Stimulated activated memory B cell treated with anti-CD40 and anti-IgM and Interleukin-4, amounts not matched to agents 10 μg/mL and 1 μg/mL and 100 μg/mL, for 72 hours (primary cell): ENCODE measurements at regions not wholly inside any gene's neighbourhood (a gene's known extent, or its start where the extent isn't known, plus 50 kb on each side); places are given as distances from the start of the nearest gene placed in this dataset.
"Not testable (repeated sequence)": the region's sequence is repeated elsewhere in the genome, so short reads cannot be mapped to it uniquely, and the experiment has no call there.

ENCODE experiments used
- ATAC-seq: fragments of 150-1000 bp; cut with Tn5 transposase; 2 replicates; pipeline ENCODE4 v1.10.0; 2021
- H3K27ac Mint-ChIP-seq: one replicate; pipeline ENCODE4 v1.8.0; 2022; ENCODE audit warnings: mild to moderate bottlenecking, mixed read lengths
- H3K27me3 Mint-ChIP-seq: one replicate; pipeline ENCODE4 v1.8.0; 2022; ENCODE audit warnings: mixed read lengths
- H3K36me3 Mint-ChIP-seq: one replicate; pipeline ENCODE4 v1.8.0; 2022; ENCODE audit warnings: mixed read lengths
- H3K4me1 Mint-ChIP-seq: one replicate; pipeline ENCODE4 v1.8.0; 2022; ENCODE audit warnings: mixed read lengths
- H3K4me3 Mint-ChIP-seq: one replicate; pipeline ENCODE4 v1.8.0; 2022; ENCODE audit warnings: mild to moderate bottlenecking, moderate library complexity, mixed read lengths
- H3K9me3 Mint-ChIP-seq: one replicate; pipeline ENCODE4 v1.8.0; 2022; ENCODE audit warnings: mixed read lengths

- peaks cover 25% of the 10 kb centered on the region for H3K4me1 Mint-ChIP-seq
- no peaks in the 10 kb centered on the region for H3K36me3 Mint-ChIP-seq
- peak overlapping the region; percentile 55 for H3K27ac Mint-ChIP-seq
- H3K9me3 Mint-ChIP-seq = no peaks in the 10 kb centered on the region
- H3K27me3 Mint-ChIP-seq = peaks cover 43% of the 10 kb centered on the region
- no peak for ATAC-seq
- peak overlapping the region; percentile 79 for H3K4me3 Mint-ChIP-seq
These were observed 134.7 kb downstream of the KCNJ12 start for GRCh38 chr17:21510686-21511362.

GRCh38 chr17:21511363-21512195 is 135.4 kb downstream of the KCNJ12 start:
- Mint-ChIP-seq H3K4me3 (peak overlapping the region; percentile 79), H3K27me3 (peaks cover 43% of the 10 kb centered on the region), H3K4me1 (peaks cover 25% of the 10 kb centered on the region), H3K27ac (peak overlapping the region; percentile 55), H3K9me3 (no peaks in the 10 kb centered on the region), H3K36me3 (no peaks in the 10 kb centered on the region)
- ATAC-seq = peak; percentile 82

DNA sequence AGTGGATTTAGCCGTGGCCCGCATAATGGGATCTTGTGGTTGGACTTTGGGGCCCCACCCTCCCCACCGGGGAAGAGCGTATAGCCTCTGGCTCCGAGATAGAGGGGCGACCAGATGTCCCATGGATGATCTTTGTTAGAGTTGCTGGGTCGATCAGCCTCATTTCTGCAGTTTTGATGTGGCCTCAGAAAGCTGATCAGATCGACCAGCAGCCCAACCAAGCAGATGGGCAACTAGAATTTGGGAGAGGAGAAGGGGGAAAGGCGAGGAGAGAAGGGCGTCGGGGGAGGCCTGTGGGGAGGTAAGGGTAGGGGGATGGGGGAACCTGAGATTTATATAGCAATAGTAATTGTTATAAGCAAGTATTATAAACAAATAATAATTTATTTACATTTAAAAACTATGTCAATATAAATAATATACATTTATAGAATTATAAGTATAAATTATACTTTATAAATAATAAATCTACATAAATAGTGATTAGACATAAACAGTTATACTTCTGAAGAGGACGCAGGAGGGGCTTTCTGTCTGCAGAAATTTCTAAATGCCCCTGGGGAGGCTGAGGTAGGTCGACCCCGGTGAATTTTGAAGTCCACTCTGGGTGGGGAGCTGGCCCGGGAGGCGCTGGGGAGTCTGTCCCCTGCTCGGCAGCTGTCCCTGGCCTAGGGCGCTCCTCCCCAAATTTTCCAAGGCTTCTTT is 136.3 kb downstream of the KCNJ12 start:
- Mint-ChIP-seq H3K4me1 (peaks cover 25% of the 10 kb centered on the region), H3K4me3 (peak overlapping the region; percentile 68), H3K27ac (no peak overlapping the region), H3K36me3 (no peaks in the 10 kb centered on the region), H3K9me3 (no peaks in the 10 kb centered on the region), H3K27me3 (peaks cover 43% of the 10 kb centered on the region)
- no peak for ATAC-seq

DNA sequence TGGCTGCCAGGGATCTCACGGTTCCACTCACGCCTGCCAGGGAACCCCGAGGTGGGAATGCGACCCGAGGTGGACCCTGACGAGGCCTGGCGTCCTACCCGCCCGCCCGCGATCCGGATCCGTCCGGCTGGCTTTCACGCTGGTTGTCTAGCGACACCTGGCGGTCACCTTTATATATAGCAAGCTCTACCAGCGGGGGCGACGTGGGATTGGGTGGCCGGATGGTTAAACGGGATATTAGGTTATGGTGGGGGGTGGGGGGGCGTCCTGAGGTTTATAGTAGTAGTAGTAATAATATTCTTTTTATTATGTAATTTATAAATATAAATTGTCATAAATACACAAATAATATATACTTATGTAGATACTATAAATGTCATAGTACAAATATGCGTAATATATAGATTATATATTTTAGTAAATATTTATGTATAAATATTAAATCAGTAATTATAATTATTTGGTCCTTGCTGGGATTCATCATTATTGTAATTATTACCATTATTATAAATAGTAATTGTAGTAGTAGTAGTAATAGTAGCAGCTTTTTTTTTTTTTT is 136.9 kb downstream of the KCNJ12 start:
- Mint-ChIP-seq H3K4me3 (peak overlapping the region; percentile 68), H3K27ac (no peak overlapping the region), H3K9me3 (no peaks in the 10 kb centered on the region), H3K4me1 (peaks cover 19% of the 10 kb centered on the region), H3K36me3 (no peaks in the 10 kb centered on the region), H3K27me3 (peaks cover 43% of the 10 kb centered on the region)
- ATAC-seq = peak; percentile 76

GRCh38 chr17:21514567-21514966 is 138.4 kb downstream of the KCNJ12 start:
- H3K4me1 Mint-ChIP-seq = peaks cover 19% of the 10 kb centered on the region
- peaks cover 45% of the 10 kb centered on the region for H3K27me3 Mint-ChIP-seq
- H3K27ac Mint-ChIP-seq, H3K9me3 Mint-ChIP-seq, H3K4me3 Mint-ChIP-seq, ATAC-seq, H3K36me3 Mint-ChIP-seq: not testable (repeated sequence)

- Mint-ChIP-seq H3K27me3 (peaks cover 34% of the 10 kb centered on the region), H3K4me3 (no peak overlapping the region), H3K4me1 (no peaks in the 10 kb centered on the region), H3K9me3 (no peaks in the 10 kb centered on the region), H3K36me3 (no peaks in the 10 kb centered on the region), H3K27ac (no peak overlapping the region)
- no peak for ATAC-seq
These were observed 141.6 kb downstream of the KCNJ12 start for GRCh38 chr17:21517538-21518293.

DNA sequence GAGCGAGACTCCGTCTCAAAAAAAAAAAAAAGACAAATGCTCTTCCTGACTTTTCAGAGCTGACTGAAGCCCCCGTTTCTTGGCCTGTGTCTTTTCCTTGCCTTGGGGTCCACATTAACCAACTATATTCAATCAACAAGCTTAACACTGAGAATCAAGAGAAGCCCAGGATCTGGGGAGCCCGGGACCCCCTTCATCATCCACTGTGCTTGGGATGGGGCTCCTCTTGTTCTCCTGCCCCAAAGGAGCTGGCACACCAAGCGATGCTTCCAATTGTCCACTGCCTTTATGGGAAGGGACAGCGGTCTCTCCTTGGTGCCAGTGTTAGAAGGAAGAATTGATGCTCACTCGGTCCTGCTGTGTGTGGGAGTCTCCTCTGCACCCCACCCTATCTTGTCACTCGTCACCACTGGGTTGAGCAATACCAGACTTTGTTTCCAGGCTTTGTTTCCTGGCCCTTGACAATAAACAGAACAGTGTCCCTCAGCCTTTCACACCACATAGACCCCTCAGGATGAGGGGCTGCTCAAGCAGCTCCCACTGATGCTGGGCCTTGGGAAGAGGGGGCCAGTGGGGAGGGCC is 146.7 kb downstream of the KCNJ12 start:
- no peak overlapping the region for H3K4me3 Mint-ChIP-seq
- no peaks in the 10 kb centered on the region for H3K36me3 Mint-ChIP-seq
- H3K27me3 Mint-ChIP-seq = peaks cover 25% of the 10 kb centered on the region
- no peak overlapping the region for H3K27ac Mint-ChIP-seq
- no peaks in the 10 kb centered on the region for H3K9me3 Mint-ChIP-seq
- no peak for ATAC-seq
- H3K4me1 Mint-ChIP-seq = no peaks in the 10 kb centered on the region

GRCh38 chr17:21523497-21524210 is 147.5 kb downstream of the KCNJ12 start:
- H3K27ac Mint-ChIP-seq = no peak overlapping the region
- no peak for ATAC-seq

GRCh38 chr17:21524211-21524591 is 148.0 kb downstream of the KCNJ12 start:
- Mint-ChIP-seq H3K27me3 (peaks cover 16% of the 10 kb centered on the region), H3K27ac (no peak overlapping the region), H3K4me3 (no peak overlapping the region), H3K4me1 (no peaks in the 10 kb centered on the region), H3K36me3 (no peaks in the 10 kb centered on the region), H3K9me3 (no peaks in the 10 kb centered on the region)
- ATAC-seq = no peak

More at GRCh38 chr17:21523497-21524210, 147.5 kb downstream of the KCNJ12 start:
- Mint-ChIP-seq H3K27me3 (peaks cover 22% of the 10 kb centered on the region), H3K4me3 (no peak overlapping the region), H3K4me1 (no peaks in the 10 kb centered on the region), H3K36me3 (no peaks in the 10 kb centered on the region), H3K9me3 (no peaks in the 10 kb centered on the region)

DNA sequence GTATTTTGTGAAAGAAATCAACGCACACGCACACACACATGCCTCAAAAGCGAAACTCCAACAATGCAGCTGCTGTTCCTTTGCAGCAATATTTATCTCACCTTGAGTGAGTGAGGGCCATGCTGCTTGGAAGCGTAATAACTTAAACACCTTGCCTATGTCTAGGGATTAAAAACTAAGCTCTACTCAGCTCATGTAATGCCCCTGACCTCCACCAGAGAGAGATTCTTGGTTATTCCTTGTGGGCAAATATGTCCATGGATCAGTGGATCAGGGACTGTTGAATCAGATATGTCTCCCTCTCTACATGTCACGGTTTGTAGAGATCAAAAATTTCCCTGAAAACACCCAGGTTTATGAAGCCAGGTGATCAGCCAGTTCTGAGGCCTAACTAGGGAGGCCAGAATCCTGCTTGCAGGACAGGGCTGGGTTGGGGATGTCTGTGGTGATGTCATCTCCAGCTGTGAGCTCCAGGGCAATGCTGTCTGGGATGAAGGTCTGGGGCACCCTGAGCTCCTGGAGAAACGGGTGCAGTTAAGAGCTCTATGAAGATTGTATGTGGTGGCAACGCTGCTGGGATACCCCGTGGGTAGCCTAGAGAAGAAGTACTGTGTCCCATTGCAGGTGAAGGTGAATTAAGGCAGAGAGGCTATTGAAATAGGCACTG is 149.4 kb downstream of the KCNJ12 start:
- no peaks in the 10 kb centered on the region for H3K4me1 Mint-ChIP-seq
- no peak overlapping the region for H3K27ac Mint-ChIP-seq
- H3K27me3 Mint-ChIP-seq = peaks cover 16% of the 10 kb centered on the region
- no peak for ATAC-seq
- H3K4me3 Mint-ChIP-seq = no peak overlapping the region
- H3K36me3 Mint-ChIP-seq = no peaks in the 10 kb centered on the region
- no peaks in the 10 kb centered on the region for H3K9me3 Mint-ChIP-seq

GRCh38 chr17:21528031-21528695 is 152.0 kb downstream of the KCNJ12 start:
- ATAC-seq = no peak
- peaks cover 5% of the 10 kb centered on the region for H3K36me3 Mint-ChIP-seq
- no peaks in the 10 kb centered on the region for H3K27me3 Mint-ChIP-seq
- H3K4me3 Mint-ChIP-seq = no peak overlapping the region
- H3K9me3 Mint-ChIP-seq = no peaks in the 10 kb centered on the region
- no peaks in the 10 kb centered on the region for H3K4me1 Mint-ChIP-seq
- no peak overlapping the region for H3K27ac Mint-ChIP-seq

DNA sequence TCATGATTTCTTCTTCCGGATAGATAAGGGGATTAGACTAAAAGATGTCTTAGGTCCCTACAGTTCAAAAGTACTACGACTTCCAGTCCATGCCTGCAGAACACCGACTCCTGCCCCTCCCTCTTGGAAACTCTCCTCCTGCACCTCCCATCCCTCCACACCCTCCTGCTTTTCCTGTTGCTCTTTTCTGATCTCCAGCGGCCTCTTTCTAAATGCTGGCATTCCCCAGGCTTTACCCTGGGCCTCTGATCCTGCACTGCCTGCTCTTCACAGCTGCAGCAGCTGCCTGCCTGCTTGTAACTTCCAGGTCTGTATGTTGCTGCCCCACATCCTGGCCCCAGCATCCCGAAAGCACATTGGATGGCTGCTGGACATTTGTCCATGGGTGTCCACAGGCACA is 154.2 kb downstream of the KCNJ12 start:
- Mint-ChIP-seq H3K9me3 (no peaks in the 10 kb centered on the region), H3K4me3 (no peak overlapping the region), H3K36me3 (peaks cover 20% of the 10 kb centered on the region), H3K27ac (no peak overlapping the region), H3K4me1 (no peaks in the 10 kb centered on the region), H3K27me3 (no peaks in the 10 kb centered on the region)
- ATAC-seq = no peak

DNA sequence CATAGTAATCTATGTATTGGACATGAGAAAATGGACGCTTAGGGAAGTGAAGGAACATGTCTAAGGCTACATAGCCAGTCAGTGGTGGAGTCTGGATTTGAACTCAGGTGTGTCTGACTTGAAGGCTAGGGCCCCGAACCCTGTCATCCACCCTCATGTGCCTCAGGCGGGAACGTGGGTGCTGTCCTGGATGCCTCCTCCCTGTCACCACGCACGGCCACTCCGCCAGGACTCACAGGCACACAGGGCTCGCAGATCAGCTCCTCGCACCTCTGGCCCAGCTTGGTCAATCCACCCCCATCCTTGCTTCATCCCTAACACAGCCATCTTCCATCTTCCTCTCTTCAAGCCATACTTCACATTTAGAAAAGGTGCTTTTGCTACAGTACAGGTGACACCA is 154.7 kb downstream of the KCNJ12 start:
- no peak overlapping the region for H3K4me3 Mint-ChIP-seq
- H3K27me3 Mint-ChIP-seq = no peaks in the 10 kb centered on the region
- peaks cover 23% of the 10 kb centered on the region for H3K36me3 Mint-ChIP-seq
- no peak for ATAC-seq
- no peaks in the 10 kb centered on the region for H3K9me3 Mint-ChIP-seq
- H3K27ac Mint-ChIP-seq = no peak overlapping the region
- H3K4me1 Mint-ChIP-seq = no peaks in the 10 kb centered on the region
